GM19438 (cell line): ENCODE measurements at regions not wholly inside any gene's neighbourhood (a gene's known extent, or its start where the extent isn't known, plus 50 kb on each side); places are given as distances from the start of the nearest gene placed in this dataset.

Source experiments
- ATAC-seq: cut with Tn5 transposase; IDR thresholded peaks from one replicate; pipeline ENCODE4 v1.9.1; 2021; ENCODE audit warnings: low read depth; ENCODE audit not compliant: unreplicated experiment

DNA sequence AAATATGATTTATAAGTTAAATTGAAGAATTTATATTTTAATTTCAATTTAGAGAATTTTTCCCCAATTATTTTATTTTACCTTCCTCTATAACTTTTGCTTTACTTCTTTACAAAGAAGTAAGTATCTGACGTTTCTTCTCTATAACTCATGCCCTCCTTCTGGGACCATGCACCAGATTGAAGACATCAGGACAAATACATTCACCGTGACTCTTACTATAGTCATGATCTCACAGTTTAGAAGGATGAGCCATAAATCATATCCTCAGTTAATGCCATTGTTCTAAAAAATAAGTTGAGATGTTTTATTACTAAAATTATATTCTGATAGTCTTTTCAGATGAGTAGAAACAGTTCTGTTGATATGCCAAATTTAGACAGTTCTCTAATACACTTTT is 279.3 kb downstream of the TMX3 start:
- ATAC-seq = no peak

DNA sequence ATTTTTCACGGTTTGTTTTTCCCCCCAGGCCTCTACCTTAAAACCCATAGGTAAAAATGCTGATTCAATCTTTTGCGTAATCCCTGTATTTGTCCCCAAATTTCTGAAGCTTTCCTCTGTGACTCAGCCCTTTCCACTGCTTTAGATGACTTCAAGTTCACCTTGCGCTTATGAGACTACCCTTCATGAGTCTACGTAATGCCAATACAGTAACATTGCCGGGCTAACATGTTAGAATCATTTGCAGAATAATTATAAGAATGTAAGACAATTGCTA is 283.0 kb downstream of the TMX3 start:
- no peak for ATAC-seq

DNA sequence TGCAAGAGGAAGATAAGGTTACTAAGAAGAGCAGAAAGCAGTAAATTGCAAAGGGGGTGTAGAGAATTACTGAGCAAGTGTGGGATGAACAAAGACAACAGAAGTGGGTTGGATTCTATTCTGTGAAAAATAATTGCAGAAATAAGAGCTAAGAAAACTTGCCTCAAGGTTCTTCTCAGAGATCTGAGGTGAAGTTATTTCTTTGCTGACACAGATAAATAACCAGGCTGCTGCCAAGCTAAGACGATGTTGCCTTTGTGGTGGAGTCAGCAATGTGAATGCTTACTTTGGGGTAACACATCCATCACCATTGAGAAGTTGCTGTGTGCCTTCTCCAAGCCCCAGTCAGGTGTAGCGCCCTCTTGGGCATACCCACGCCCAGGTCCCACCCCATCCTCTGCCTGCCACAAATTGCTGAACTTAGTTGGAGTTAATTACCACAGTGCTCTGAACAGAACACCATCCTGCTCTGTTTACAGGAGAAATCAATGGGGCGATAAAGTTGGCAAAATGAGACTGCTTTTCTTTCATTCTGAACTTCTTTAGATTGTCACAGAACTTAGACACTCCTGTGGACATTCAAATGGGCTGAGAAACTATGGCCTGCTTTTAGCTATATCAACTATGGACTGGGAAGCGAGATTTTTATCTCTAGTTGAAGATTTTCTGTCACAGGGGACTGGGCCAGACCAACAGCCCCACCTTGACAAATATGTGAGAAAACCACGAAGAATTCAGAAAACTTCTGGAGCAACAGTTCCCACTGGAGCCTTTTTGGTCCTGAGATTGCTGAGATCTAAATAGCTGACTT is 283.6 kb downstream of the TMX3 start:
- ATAC-seq = no peak

DNA sequence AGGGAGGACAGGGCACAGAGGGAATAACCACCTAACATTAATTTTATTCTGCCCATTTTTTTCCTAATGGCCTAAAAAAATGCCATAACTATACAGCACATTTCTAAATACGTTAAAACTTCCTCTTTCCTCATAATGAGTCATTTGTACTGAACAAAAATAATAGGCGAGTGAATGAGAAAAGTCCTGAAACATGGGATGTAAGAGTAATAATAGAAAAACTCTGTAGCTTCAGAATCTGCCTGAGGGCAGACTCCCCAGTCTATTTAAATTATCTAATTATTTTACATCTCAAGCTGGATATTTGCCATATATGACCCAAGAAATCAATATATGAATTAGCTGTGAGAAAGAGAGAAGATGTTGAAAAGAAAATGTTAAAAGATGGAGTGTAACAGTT is 285.1 kb downstream of the TMX3 start:
- ATAC-seq = no peak

DNA sequence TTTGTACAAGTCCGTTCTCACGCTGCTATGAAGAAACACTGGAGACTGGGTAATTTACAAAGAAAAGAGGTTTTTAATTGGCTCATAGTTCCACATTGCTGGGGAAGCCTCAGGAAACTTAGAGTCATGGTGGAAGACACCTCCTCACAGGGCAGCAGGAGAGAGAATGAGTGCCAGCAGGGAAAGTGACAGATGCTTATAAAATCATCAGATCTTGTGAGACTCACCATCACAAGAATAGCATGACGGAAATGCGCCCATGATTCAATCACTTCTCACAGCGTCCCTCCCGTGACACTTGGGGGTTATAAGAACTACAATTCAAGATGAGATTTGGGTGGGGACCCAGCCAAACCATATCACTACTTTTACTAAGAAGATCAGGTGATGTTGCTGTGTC is 285.8 kb downstream of the TMX3 start:
- no peak for ATAC-seq

DNA sequence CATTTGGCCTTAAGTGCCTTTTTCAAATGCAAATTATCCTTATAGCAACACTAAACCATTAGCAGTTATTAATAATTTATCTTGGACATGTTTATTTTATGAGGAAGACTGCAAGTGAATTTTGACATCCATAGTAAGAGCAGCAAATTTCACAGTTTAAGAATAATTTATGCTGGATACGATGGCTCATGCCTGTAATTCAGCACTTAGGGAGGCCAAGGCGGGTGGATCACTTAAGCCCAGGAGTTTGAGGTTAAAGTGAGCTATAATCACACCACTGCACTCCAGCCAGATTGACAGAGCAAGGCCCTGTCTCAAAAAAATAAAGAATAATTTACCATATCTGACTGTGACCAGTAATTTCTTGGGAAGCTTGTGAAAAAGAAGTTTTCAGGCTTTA is 286.2 kb downstream of the TMX3 start:
- ATAC-seq = no peak

DNA sequence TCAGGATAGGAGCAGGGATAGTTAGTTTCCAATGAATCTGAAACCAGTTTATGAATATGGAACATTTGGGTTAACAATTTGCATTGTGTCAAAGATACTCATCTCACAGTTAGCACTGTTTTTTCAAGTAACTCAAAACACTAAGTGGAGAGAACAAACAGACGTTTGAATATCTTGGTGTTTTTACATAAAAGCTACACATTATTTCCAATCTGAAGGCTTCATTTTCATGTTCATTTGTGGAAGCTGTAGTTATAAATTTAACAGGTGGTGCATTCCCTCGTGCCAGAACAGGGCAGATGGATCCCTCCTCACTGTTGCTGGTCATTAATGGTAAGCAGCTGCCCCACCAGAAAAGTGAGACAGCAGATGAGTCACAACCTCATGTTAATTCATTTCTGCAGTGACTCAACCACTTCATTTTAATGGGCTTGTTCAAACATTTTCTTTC is 286.9 kb downstream of the TMX3 start:
- no peak for ATAC-seq

GRCh38 chr18:68426731-68427315 is 288.1 kb downstream of the TMX3 start:
- no peak for ATAC-seq

GRCh38 chr18:68418881-68419280 is 296.0 kb downstream of the TMX3 start:
- ATAC-seq = no peak

GRCh38 chr18:68418226-68418868 is 296.6 kb downstream of the TMX3 start:
- no peak for ATAC-seq

DNA sequence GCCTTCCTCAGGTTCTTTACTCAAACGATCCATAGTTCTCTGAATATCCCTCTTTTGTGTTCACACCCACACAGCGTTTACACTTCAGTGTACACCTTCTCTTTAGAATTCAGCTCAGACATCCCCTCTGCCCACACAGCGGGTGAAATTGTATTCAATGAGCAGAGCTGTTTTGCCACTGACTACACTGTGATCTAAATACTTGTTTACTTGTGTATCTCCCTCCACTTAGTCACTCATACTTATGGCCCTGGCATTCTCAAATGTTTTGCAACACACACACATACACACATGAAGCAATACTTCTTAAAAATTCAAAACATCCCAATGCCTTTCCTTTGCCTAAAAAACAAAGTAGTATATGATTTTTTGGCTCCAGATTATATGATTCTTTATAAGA is 297.1 kb downstream of the TMX3 start:
- no peak for ATAC-seq

DNA sequence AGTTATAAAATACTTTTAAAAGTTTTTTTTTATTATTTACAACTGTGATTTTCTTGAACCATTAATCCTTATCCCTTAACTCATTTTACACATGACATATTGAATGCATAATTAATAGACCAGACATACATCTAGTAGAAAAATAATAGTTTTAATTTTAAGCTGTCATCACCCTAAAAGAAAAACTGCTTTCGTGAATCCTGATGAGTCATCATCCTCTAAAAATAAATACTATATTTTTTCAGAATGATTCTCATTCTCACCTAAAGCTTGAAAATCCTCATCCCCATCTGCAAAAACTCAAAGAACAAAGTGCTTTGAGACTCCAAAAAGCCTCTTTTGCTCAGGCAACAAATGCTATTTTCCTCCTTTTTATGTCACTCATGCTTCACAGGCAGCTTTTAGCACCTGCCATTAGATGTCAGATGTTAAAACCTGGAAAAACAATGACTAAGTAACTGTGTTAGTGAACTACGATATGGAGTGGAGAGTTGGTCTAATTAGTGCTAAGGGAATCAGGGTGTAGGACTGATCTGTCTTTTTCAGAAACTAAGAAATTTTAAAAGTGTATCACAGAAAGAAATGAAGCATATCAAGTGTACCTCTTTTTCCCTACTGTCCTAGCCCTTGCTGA is 297.6 kb downstream of the TMX3 start:
- no peak for ATAC-seq

DNA sequence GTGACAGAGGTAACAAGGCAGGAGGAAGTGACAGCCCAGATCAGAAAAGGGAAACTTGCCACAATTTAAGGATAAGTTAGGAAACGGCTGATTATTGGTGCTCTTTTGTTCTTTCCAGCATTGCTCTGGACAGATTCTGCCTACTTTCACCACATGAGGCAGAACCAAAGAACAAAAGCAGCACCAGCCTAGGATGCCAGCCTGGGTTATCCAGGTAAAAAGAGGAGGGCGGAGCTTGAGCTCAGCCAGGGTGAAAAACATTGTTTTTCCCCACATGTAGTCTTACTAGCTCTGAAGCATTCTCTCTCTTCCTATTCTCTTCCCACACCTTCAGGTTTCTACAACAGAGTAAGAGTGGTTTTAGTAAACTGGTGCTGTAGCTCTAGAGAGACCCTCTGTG is 300.5 kb downstream of the TMX3 start:
- ATAC-seq = no peak

DNA sequence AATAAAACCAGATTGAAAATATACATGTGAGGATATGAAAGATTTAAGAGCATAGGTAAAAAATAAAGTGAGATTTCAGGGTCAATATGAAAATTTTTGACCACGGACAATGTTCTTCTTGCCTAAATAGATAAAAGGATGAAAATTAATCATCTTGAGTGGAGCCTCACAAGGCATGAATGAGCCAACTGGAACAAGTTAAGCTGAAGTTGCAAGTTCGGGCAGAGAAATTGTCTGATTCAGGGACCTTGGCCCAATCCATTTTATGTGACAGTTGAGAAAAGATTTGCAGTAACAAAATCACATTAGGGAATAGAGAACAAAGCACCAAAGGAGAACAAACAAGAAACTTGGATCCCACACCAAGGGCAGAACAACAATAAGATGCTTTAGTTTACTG is 305.3 kb downstream of the TMX3 start:
- no peak for ATAC-seq

- no peak for ATAC-seq
Observed at GRCh38 chr18:68406761-68407160, 308.1 kb downstream of the TMX3 start.

GRCh38 chr18:68402784-68403183 is 312.1 kb downstream of the TMX3 start:
- no peak for ATAC-seq

GRCh38 chr18:68400889-68401288 is 314.0 kb downstream of the TMX3 start:
- no peak for ATAC-seq

- no peak for ATAC-seq
Observed at GRCh38 chr18:68399721-68400120, 315.2 kb downstream of the TMX3 start.

GRCh38 chr18:68397241-68398035 is 317.5 kb downstream of the TMX3 start:
- no peak for ATAC-seq

DNA sequence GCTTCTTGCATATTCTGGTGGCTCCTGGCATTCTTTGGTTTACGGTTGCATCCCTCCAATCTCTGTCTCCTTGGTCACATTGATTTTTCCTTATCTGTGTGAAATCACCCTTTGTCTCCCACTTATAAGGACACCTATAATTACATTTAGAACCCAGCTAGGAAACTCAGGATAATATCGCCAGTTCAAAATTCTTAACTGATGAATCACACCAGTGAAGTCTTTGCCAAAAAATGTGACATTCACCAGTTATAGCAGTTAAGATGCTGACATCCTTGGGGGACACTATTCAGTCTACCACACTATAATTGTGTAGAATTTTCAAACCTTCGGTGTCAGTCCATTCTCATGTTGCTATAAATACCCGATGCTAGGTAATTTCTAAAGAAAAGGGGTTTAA is 320.2 kb downstream of the TMX3 start:
- ATAC-seq = no peak

DNA sequence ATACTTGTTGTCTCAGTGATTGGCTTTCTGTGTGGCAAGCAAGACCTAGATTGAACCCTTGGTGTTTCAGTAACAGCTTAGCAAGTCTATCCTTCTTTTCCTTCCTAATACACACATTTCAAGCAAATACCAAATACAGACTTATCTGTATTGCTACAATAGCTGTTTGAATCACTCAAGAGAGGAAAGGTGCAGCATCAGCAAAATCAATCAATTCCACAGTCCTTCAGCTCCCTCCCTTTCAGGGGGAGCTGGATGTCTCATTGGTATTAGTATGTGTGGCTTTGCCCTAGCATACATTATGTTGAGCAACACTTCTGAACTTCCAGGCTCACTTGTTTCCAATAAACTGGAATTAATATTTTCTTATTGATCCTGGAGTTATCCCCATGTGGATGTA is 323.1 kb downstream of the TMX3 start:
- ATAC-seq = no peak
